ENCODE measurements at regions not wholly inside any gene's neighbourhood (a gene's known extent, or its start where the extent isn't known, plus 50 kb on each side); places are given as distances from the start of the nearest gene placed in this dataset.

- H3K27ac ChIP-seq: no peak overlapping the region
Measured at GRCh38 chr12:75933101-75933500, 98.5 kb downstream of the PHLDA1 start.

GRCh38 chr12:75932241-75932640 is 99.3 kb downstream of the PHLDA1 start:
- no peak for DNase-seq
- no peaks in the 10 kb centered on the region for H3K27me3 ChIP-seq
- no peaks in the 10 kb centered on the region for H3K36me3 ChIP-seq
- no peaks in the 10 kb centered on the region for H3K4me1 ChIP-seq
- H3K27ac ChIP-seq: no peak overlapping the region
- H3K4me3 ChIP-seq: no peak overlapping the region
- no peaks in the 10 kb centered on the region for H3K9me3 ChIP-seq (replicated peaks)

More at GRCh38 chr12:75933101-75933500, 98.5 kb downstream of the PHLDA1 start:
- Histone ChIP-seq H3K9me3 (replicated peaks) (no peaks in the 10 kb centered on the region), H3K4me1 (no peaks in the 10 kb centered on the region), H3K4me3 (no peak overlapping the region), H3K27me3 (no peaks in the 10 kb centered on the region), H3K36me3 (no peaks in the 10 kb centered on the region)
- DNase-seq: no peak

GRCh38 chr12:75923964-75924666 is 107.5 kb downstream of the PHLDA1 start:
- H3K36me3 ChIP-seq: no peaks in the 10 kb centered on the region
- H3K4me1 ChIP-seq: no peaks in the 10 kb centered on the region
- H3K9me3 ChIP-seq (replicated peaks): peaks cover 6% of the 10 kb centered on the region
- no peak overlapping the region for H3K4me3 ChIP-seq
- no peaks in the 10 kb centered on the region for H3K27me3 ChIP-seq
- DNase-seq: no peak
- H3K27ac ChIP-seq: no peak overlapping the region

GRCh38 chr12:75922944-75923642 is 108.5 kb downstream of the PHLDA1 start:
- Histone ChIP-seq H3K9me3 (replicated peaks) (peaks cover 6% of the 10 kb centered on the region), H3K4me1 (no peaks in the 10 kb centered on the region), H3K4me3 (no peak overlapping the region), H3K27ac (no peak overlapping the region), H3K36me3 (no peaks in the 10 kb centered on the region), H3K27me3 (no peaks in the 10 kb centered on the region)
- no peak for DNase-seq

GRCh38 chr12:75921622-75922289 is 109.8 kb downstream of the PHLDA1 start:
- Histone ChIP-seq H3K36me3 (no peaks in the 10 kb centered on the region), H3K27ac (no peak overlapping the region), H3K9me3 (replicated peaks) (peaks cover 6% of the 10 kb centered on the region), H3K4me3 (no peak overlapping the region), H3K4me1 (no peaks in the 10 kb centered on the region), H3K27me3 (no peaks in the 10 kb centered on the region)
- no peak for DNase-seq

GRCh38 chr12:75917715-75918114 is 113.9 kb downstream of the PHLDA1 start:
- Histone ChIP-seq H3K36me3 (no peaks in the 10 kb centered on the region), H3K27ac (no peak overlapping the region), H3K9me3 (replicated peaks) (no peaks in the 10 kb centered on the region), H3K4me3 (no peak overlapping the region), H3K27me3 (no peaks in the 10 kb centered on the region), H3K4me1 (no peaks in the 10 kb centered on the region)
- DNase-seq: no peak

GRCh38 chr12:75917083-75917482 is 114.5 kb downstream of the PHLDA1 start:
- no peaks in the 10 kb centered on the region for H3K27me3 ChIP-seq
- no peaks in the 10 kb centered on the region for H3K9me3 ChIP-seq (replicated peaks)
- no peak overlapping the region for H3K27ac ChIP-seq
- no peaks in the 10 kb centered on the region for H3K4me1 ChIP-seq
- no peak overlapping the region for H3K4me3 ChIP-seq
- no peaks in the 10 kb centered on the region for H3K36me3 ChIP-seq
- DNase-seq: no peak

GRCh38 chr12:75913502-75914351 is 117.8 kb downstream of the PHLDA1 start:
- no peaks in the 10 kb centered on the region for H3K36me3 ChIP-seq
- no peaks in the 10 kb centered on the region for H3K9me3 ChIP-seq (replicated peaks)
- H3K4me3 ChIP-seq: no peak overlapping the region
- DNase-seq: no peak
- H3K27me3 ChIP-seq: no peaks in the 10 kb centered on the region
- H3K27ac ChIP-seq: no peak overlapping the region
- H3K4me1 ChIP-seq: peaks cover 7% of the 10 kb centered on the region

- H3K27ac ChIP-seq: no peak overlapping the region
Measured at GRCh38 chr12:75909714-75910656, 121.6 kb downstream of the PHLDA1 start.

GRCh38 chr12:75908961-75909605 is 122.5 kb downstream of the PHLDA1 start:
- H3K4me1 ChIP-seq: peaks cover 10% of the 10 kb centered on the region
- peak; percentile 81 to 89 for DNase-seq
- no peaks in the 10 kb centered on the region for H3K36me3 ChIP-seq
- H3K27me3 ChIP-seq: no peaks in the 10 kb centered on the region
- no peaks in the 10 kb centered on the region for H3K9me3 ChIP-seq (replicated peaks)
- H3K27ac ChIP-seq: no peak overlapping the region
- no peak overlapping the region for H3K4me3 ChIP-seq

More at GRCh38 chr12:75909714-75910656, 121.6 kb downstream of the PHLDA1 start:
- H3K27me3 ChIP-seq: no peaks in the 10 kb centered on the region
- DNase-seq: no peak
- no peak overlapping the region for H3K4me3 ChIP-seq
- no peaks in the 10 kb centered on the region for H3K9me3 ChIP-seq (replicated peaks)
- peaks cover 10% of the 10 kb centered on the region for H3K4me1 ChIP-seq
- H3K36me3 ChIP-seq: no peaks in the 10 kb centered on the region

GRCh38 chr12:75905922-75906321 is 125.7 kb downstream of the PHLDA1 start:
- no peak for DNase-seq
- peaks cover 14% of the 10 kb centered on the region for H3K4me1 ChIP-seq
- no peak overlapping the region for H3K4me3 ChIP-seq
- no peaks in the 10 kb centered on the region for H3K36me3 ChIP-seq
- H3K27ac ChIP-seq: no peak overlapping the region
- no peaks in the 10 kb centered on the region for H3K9me3 ChIP-seq (replicated peaks)
- no peaks in the 10 kb centered on the region for H3K27me3 ChIP-seq

GRCh38 chr12:75900781-75901254 is 130.8 kb downstream of the PHLDA1 start:
- no peaks in the 10 kb centered on the region for H3K36me3 ChIP-seq
- peaks cover 9% of the 10 kb centered on the region for H3K4me1 ChIP-seq
- H3K27ac ChIP-seq: no peak overlapping the region
- no peak overlapping the region for H3K4me3 ChIP-seq
- DNase-seq: no peak
- H3K9me3 ChIP-seq (replicated peaks): no peaks in the 10 kb centered on the region
- H3K27me3 ChIP-seq: no peaks in the 10 kb centered on the region

- Histone ChIP-seq H3K4me3 (no peak overlapping the region), H3K4me1 (peaks cover 9% of the 10 kb centered on the region), H3K27ac (peak overlapping the region; percentile 9; the same call in 1 of the 2 replicates), H3K27me3 (no peaks in the 10 kb centered on the region), H3K9me3 (replicated peaks) (no peaks in the 10 kb centered on the region), H3K36me3 (no peaks in the 10 kb centered on the region)
- no peak for DNase-seq
Measured at GRCh38 chr12:75900226-75900625, 131.3 kb downstream of the PHLDA1 start.

Measured in SJCRH30 (cell line).